HUES6 (cell line): ENCODE measurements at regions not wholly inside any gene's neighbourhood (a gene's known extent, or its start where the extent isn't known, plus 50 kb on each side); places are given as distances from the start of the nearest gene placed in this dataset.
"Not testable (repeated sequence)": the region's sequence is repeated elsewhere in the genome, so short reads cannot be mapped to it uniquely, and the experiment has no call there.

Experiments used
- H3K27ac ChIP-seq: 2 replicates; pipeline ENCODE4 v1.7.0; 2013; ENCODE audit warnings: low read depth, mild to moderate bottlenecking, low read length, inconsistent platforms
- H3K27me3 ChIP-seq: 2 replicates; pipeline ENCODE4 v1.6.1; 2013; ENCODE audit warnings: low read length; ENCODE audit not compliant: control insufficient read depth, insufficient read depth
- H3K36me3 ChIP-seq: 2 replicates; pipeline ENCODE4 v1.6.1; 2013; ENCODE audit warnings: low read length; ENCODE audit not compliant: control insufficient read depth, insufficient read depth
- H3K4me1 ChIP-seq: 2 replicates; pipeline ENCODE4 v1.6.1; 2013; ENCODE audit warnings: low read length; ENCODE audit not compliant: control insufficient read depth, insufficient read depth
- H3K4me3 ChIP-seq: 2 replicates; pipeline ENCODE4 v1.5.1; 2013; ENCODE audit warnings: low read depth, low read length
- H3K9ac ChIP-seq: one replicate; pipeline ENCODE4 v1.6.1; 2013; ENCODE audit warnings: mild to moderate bottlenecking, low read length
- H3K9me3 ChIP-seq: 2 replicates; pipeline ENCODE4 v1.6.1; 2013; ENCODE audit warnings: low read depth, low read length; ENCODE audit not compliant: control insufficient read depth, insufficient read depth

DNA sequence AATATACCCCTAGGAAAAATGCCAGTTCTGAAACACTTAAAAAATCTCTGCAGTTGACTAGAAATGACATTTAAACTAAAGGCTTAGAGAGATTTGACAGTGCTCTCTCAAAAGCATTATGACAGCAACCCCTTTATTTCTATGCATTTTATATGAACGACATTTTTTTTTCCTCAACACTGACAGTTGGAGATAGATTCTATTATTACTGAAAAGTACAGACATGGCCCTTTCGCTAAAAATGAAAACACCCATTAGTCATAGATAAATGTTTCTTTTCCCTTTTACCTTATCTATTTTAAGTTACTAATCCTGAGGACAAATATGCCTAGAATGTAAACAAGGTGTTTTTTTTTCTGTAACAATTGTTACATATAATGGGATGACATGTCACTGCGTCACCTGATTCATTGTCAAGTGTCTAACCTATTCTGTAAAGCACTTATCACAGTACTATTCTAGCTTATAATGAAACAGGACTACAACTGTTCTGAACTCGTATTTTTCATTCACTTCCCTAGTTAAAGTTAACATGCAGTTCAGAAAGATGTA, 1169.6 kb upstream of the CRIM1 start:
- no peak overlapping the region for H3K27ac ChIP-seq
- no peaks in the 10 kb centered on the region for H3K4me1 ChIP-seq

DNA sequence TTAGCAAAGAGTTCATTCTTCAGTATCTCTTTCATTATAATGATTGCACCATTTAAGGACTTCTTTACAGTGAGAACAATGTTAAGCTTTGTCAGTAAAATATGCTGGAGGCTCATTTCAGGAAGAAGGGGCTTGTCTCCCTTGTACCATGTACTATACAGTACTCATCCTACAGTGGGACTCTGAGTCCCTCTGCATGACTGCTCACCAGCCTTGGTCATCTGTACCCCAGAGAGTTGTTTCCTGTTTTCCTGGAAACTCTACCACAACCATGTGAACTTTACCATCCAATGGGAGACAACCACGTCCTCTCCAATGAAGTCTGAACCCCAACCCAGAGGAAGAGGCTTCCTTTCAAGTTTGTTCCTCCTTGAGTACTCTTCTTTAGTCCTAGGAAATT, 1171.1 kb upstream of the CRIM1 start:
- Histone ChIP-seq H3K4me1 (no peaks in the 10 kb centered on the region), H3K4me3 (no peak overlapping the region)

More for the DNA sequence above, 1169.6 kb upstream of the CRIM1 start:
- no peak overlapping the region for H3K4me3 ChIP-seq
- no peaks in the 10 kb centered on the region for H3K36me3 ChIP-seq
- no peaks in the 10 kb centered on the region for H3K9me3 ChIP-seq
- H3K9ac ChIP-seq = no peak overlapping the region
- H3K27me3 ChIP-seq = no peaks in the 10 kb centered on the region

DNA sequence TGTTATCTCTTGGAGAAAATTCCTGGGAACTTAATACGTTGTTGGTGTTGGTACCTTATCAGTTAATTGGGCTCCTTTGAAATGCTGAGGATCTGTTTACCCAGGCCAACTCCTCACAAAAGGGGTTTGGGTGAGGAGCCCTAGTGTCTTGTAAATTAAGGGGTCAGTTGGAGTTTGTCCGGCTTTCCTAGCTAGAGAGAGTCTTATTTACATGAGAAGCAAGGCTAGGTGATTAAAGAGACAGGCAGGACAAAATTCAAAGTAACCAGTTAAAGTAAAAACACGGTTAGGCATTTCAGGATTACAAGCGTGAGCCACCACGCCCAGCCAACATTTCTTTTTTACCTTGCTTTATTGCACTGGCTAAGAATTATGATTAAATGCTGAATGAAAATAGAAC, 1178.9 kb upstream of the CRIM1 start:
- 0 out of 2 replicates have a peak overlapping the region, but pooled peaks have one; percentile 30 for H3K4me3 ChIP-seq
- not testable (repeated sequence) for H3K4me1 ChIP-seq, H3K9ac ChIP-seq, H3K9me3 ChIP-seq, H3K27ac ChIP-seq, H3K36me3 ChIP-seq
- H3K27me3 ChIP-seq = peaks cover 35% of the 10 kb centered on the region; the same call in 1 of the 2 replicates

More for the DNA sequence above, 1171.1 kb upstream of the CRIM1 start:
- H3K27me3 ChIP-seq = no peaks in the 10 kb centered on the region
- no peaks in the 10 kb centered on the region for H3K9me3 ChIP-seq
- H3K9ac ChIP-seq = no peak overlapping the region
- no peak overlapping the region for H3K27ac ChIP-seq
- H3K36me3 ChIP-seq = no peaks in the 10 kb centered on the region

DNA sequence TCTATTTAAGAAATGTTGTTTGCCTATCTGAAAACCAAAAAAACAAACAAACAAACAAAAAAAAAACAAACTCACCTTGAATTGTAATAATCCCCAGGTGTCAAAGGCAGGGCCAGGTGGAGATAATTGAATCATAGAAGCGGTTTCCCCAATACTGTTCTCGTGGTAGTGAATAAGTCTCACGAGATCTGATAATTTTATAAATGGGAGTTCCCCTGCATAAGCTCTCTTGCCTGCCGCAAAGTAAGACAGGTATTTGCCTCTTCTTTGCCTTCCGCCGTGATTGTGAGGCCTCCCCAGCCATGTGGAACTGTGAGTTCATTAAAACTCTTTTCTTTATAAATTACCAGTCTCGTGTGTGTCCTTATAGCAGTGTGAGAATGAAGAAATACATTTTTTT, 1180.7 kb upstream of the CRIM1 start:
- H3K27ac ChIP-seq = no peak overlapping the region
- H3K9me3 ChIP-seq = no peaks in the 10 kb centered on the region
- peaks cover 9% of the 10 kb centered on the region for H3K4me1 ChIP-seq
- no peaks in the 10 kb centered on the region for H3K36me3 ChIP-seq
- no peak overlapping the region for H3K9ac ChIP-seq
- peaks cover 35% of the 10 kb centered on the region; the same call in 1 of the 2 replicates for H3K27me3 ChIP-seq
- H3K4me3 ChIP-seq = no peak overlapping the region

DNA sequence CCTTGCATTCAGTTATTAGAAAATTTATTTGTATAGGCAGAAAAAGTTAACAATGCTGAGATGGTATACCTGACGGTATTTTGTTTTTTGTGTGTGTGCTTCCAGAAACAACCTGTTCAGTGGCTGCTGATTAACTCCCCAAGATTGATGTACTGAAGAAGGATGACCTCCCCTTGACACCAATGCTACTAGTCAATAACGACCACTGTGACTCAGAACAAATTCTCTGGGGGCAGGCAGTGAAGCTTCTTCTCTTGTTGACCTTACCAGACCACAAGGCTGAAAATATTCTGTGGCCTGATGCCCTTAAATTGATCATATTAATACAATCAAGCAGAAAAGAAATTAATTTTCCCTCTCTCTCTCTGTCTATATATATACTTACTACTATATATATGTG, 1182.9 kb upstream of the CRIM1 start:
- Histone ChIP-seq H3K9ac (no peak overlapping the region), H3K27ac (no peak overlapping the region), H3K27me3 (peaks cover 24% of the 10 kb centered on the region; the same call in 1 of the 2 replicates), H3K36me3 (no peaks in the 10 kb centered on the region), H3K4me3 (no peak overlapping the region), H3K4me1 (peaks cover 6% of the 10 kb centered on the region), H3K9me3 (no peaks in the 10 kb centered on the region)

DNA sequence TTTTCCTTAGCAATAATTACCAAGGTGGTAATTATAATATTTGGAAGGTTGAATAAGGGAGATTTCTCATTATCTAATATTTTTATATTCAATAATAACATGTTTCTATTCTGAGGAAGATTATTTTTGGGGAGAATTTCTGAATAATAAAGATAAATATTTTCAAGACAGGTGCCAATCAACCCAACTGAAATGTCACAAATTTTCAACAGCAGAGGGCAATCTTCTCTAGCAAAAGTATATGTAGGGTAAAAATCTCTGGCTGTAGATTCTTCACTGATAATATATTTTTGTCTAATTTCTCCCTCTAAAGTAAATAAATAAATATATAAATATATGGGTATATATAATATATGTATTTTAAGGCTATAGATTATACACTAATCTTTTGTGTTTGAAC, 1187.2 kb upstream of the CRIM1 start:
- no peaks in the 10 kb centered on the region for H3K9me3 ChIP-seq
- no peak overlapping the region for H3K27ac ChIP-seq
- H3K4me1 ChIP-seq = no peaks in the 10 kb centered on the region
- H3K27me3 ChIP-seq = no peaks in the 10 kb centered on the region
- no peak overlapping the region for H3K9ac ChIP-seq
- H3K4me3 ChIP-seq = no peak overlapping the region
- no peaks in the 10 kb centered on the region for H3K36me3 ChIP-seq

DNA sequence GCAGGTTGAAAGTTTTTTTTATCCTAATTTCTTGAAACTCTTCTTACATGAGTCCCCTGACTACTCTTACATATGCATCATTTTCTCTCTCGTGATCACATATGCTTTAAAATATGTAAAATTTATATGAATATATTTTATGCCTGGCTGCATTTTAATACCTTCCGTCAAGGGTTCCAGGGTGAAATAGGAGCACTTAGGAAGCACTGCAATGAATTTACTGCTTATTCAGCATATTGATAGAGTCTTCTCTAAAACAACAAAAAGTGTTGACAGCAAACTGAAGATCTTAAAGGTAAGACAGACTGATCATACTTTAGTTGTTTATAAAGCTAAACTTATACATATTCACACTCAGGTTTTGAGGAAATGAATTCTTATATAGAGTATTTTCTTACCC, 1191.6 kb upstream of the CRIM1 start:
- Histone ChIP-seq H3K27me3 (no peaks in the 10 kb centered on the region), H3K9ac (no peak overlapping the region), H3K9me3 (no peaks in the 10 kb centered on the region), H3K4me1 (no peaks in the 10 kb centered on the region), H3K36me3 (no peaks in the 10 kb centered on the region), H3K27ac (no peak overlapping the region), H3K4me3 (no peak overlapping the region)

DNA sequence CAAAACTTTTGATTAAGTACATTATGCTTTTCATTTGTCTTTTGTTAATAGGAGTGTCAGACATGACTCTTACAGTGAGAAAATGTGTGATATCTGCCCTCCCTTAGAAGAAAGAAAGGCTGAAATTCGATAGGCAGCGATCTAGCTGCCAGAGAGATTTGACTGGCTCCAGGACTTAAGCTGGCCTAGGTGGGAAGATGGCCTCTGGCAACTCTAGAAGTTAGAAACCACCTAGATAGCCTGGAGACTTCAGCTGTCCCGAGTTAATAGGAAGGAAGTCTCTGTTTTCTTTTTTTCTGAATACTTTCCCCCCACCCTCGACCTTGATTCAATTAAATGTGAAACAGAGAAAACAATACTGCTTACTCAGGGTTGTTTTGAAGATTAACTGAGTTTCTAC, 1194.7 kb upstream of the CRIM1 start:
- Histone ChIP-seq H3K4me3 (no peak overlapping the region), H3K36me3 (no peaks in the 10 kb centered on the region), H3K9me3 (no peaks in the 10 kb centered on the region), H3K4me1 (no peaks in the 10 kb centered on the region), H3K27me3 (no peaks in the 10 kb centered on the region), H3K9ac (no peak overlapping the region), H3K27ac (no peak overlapping the region)

DNA sequence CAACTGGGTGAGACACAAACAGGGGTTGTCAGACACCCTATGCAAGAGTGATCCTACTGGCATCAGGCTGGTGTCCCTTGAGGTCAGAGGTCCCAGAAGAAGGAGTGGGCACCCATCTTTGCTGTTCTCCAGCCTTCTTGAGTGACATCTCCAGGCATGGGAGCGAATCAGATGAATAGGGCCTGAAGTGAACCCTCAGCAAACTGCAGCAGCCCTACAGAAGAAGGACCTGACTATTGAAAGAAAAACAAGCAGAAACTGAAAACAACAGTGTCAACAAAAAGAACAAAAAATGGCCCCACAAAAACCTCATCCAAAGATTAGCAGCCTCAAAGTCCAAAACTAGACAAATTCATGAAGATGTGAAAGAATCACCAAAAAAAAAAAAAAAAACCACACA, 1229.7 kb upstream of the CRIM1 start:
- no peaks in the 10 kb centered on the region for H3K27me3 ChIP-seq
- H3K27ac ChIP-seq = no peak overlapping the region
- H3K36me3 ChIP-seq = no peaks in the 10 kb centered on the region
- no peaks in the 10 kb centered on the region for H3K4me1 ChIP-seq
- H3K4me3 ChIP-seq = no peak overlapping the region
- no peak overlapping the region for H3K9ac ChIP-seq
- H3K9me3 ChIP-seq = 0 out of 2 replicates have a peak, but pooled peaks cover 3% of the 10 kb centered on the region

DNA sequence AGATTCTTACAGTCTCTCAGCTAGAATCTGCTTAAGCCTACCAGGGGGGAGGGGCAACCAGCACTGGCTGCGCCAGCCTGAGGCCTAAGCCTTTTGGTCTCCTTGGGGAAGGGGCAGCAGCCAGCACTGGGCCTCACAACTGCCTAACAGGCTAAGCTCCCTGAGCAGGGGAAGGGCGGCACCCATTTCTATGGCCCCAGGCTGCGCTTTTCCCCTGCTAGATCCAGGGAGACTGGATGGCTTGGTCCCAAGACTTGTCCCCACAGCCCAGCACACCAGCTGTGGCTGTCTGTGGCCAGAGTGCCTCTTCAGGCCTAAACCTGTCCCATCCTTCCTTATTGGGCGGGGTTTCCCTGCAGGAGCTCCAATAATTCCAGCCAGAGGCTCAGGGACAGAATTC, 1230.3 kb upstream of the CRIM1 start:
- Histone ChIP-seq H3K9me3 (0 out of 2 replicates have a peak, but pooled peaks cover 3% of the 10 kb centered on the region), H3K4me3 (no peak overlapping the region), H3K9ac (no peak overlapping the region), H3K27ac (no peak overlapping the region), H3K4me1 (no peaks in the 10 kb centered on the region), H3K36me3 (no peaks in the 10 kb centered on the region), H3K27me3 (no peaks in the 10 kb centered on the region)

DNA sequence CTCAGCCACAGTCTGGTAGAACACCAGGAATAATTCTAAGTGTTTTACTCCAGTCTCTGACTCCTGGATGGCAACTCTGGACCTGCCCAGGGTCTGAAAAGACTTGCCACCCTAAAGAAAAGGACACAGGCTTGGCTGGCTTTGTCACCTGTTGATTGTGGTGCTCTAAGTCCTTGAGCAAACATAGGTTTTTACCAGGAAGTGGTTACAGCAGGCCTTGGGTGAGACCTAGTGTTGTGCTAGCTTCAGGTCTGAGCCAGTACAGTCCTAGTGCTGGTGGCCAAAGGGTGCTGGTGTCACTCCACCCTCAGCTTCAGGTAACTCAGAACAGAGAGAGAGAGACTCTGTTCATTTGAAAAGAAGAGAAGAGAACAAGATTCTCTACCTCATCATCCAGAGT, 1239.4 kb upstream of the CRIM1 start:
- no peaks in the 10 kb centered on the region for H3K27me3 ChIP-seq
- H3K27ac ChIP-seq = no peak overlapping the region
- no peak overlapping the region for H3K4me3 ChIP-seq
- 0 out of 2 replicates have a peak, but pooled peaks cover 3% of the 10 kb centered on the region for H3K9me3 ChIP-seq
- H3K9ac ChIP-seq = no peak overlapping the region
- no peaks in the 10 kb centered on the region for H3K4me1 ChIP-seq
- H3K36me3 ChIP-seq = no peaks in the 10 kb centered on the region

DNA sequence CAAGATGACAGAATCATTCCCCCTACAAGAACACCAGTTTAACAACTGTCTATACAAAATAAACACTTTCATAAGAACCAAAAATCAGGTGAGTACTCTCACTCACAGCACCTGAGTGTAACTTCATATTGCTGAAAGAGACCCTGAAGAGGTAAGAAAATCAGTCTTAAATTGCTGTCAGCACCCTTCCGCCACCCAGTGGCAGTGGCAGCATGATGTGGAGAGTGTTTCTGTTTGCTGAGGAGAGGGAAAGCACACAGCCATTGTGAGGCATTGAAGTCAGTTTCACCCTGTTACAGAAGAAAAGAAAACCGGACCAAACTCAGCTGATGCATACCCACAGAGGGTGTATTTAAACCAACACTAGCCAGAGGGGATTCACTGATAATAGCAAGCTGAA, 1240.8 kb upstream of the CRIM1 start:
- Histone ChIP-seq H3K4me3 (no peak overlapping the region), H3K27ac (no peak overlapping the region), H3K27me3 (no peaks in the 10 kb centered on the region)

More for the DNA sequence above, 1240.8 kb upstream of the CRIM1 start:
- Histone ChIP-seq H3K36me3 (no peaks in the 10 kb centered on the region), H3K4me1 (no peaks in the 10 kb centered on the region), H3K9me3 (0 out of 2 replicates have a peak, but pooled peaks cover 3% of the 10 kb centered on the region), H3K9ac (no peak overlapping the region)
